H1 (cell line): ENCODE measurements at regions not wholly inside any gene's neighbourhood (a gene's known extent, or its start where the extent isn't known, plus 50 kb on each side); places are given as distances from the start of the nearest gene placed in this dataset.

Experiments used
- CTCF ChIA-PET: fragments of 300-600 bp; sonication (Branson Sonifier 250); formaldehyde crosslinking; loops from one replicate; lab custom pipeline; 2021; ENCODE audit not compliant: partially characterized antibody; lab: Charles Lee
- POLR2A ChIA-PET: fragments of 300-600 bp; sonication (Branson Sonifier 250); formaldehyde crosslinking; loops from one replicate; lab custom pipeline; 2021; ENCODE audit warnings: inconsistent platforms; ENCODE audit not compliant: partially characterized antibody; lab: Charles Lee
- DNase-seq, 2 experiments: peaks; one replicate each; pipeline versions ENCODE4 v3.0.0 to v3.0.0-alpha.2; 2010 to 2022; ENCODE audit warnings: low spot score in 2 of 2, low read depth in 1 of 2, mixed read lengths in 1 of 2
- FAIRE-seq: peaks from 2 replicates; lab custom pipeline; 2011; peaks lifted over from hg19 to GRCh38; lab: Jason Lieb, UNC
- H2AFZ ChIP-seq: 2 replicates; pipeline ENCODE4 v1.8.1; 2012; ENCODE audit warnings: low read length, inconsistent platforms
- H2AK5ac ChIP-seq: 2 replicates; pipeline ENCODE4 v1.6.1; 2013; ENCODE audit warnings: low read depth, low read length
- H2BK120ac ChIP-seq: replicated peaks from 2 replicates; pipeline ENCODE3; 2013; ENCODE audit warnings: low read depth, low read length, inconsistent platforms
- H2BK12ac ChIP-seq: 2 replicates; pipeline ENCODE4 v1.6.1; 2013; ENCODE audit warnings: low read depth, low read length
- H2BK15ac ChIP-seq: 2 replicates; pipeline ENCODE4 v1.6.1; 2013; ENCODE audit warnings: low read length
- H2BK20ac ChIP-seq: 2 replicates; pipeline ENCODE4 v1.6.1; 2013; ENCODE audit warnings: low read length
- H2BK5ac ChIP-seq: 2 replicates; pipeline ENCODE4 v1.6.1; 2013; ENCODE audit warnings: low read depth, low read length
- H3K14ac ChIP-seq: 2 replicates; pipeline ENCODE4 v1.6.1; 2013; ENCODE audit warnings: inconsistent platforms; ENCODE audit not compliant: insufficient read length
- H3K18ac ChIP-seq: 2 replicates; pipeline ENCODE4 v1.6.1; 2013; ENCODE audit warnings: low read length; ENCODE audit errors: extremely low read depth
- H3K23ac ChIP-seq: 2 replicates; pipeline ENCODE4 v1.6.1; 2013; ENCODE audit warnings: inconsistent platforms; ENCODE audit not compliant: insufficient read length
- H3K23me2 ChIP-seq: 2 replicates; pipeline ENCODE4 v1.6.1; 2013; ENCODE audit warnings: low read depth, low read length
- H3K27ac ChIP-seq: 2 replicates; pipeline ENCODE4 v1.6.1; 2011; ENCODE audit warnings: low read depth, low read length, inconsistent platforms
- H3K27me3 ChIP-seq, 4 experiments: replicated peaks in 1 of 4; 1 replicate in 1 of 4; 2 replicates in 3 of 4; pipeline versions ENCODE4 v1.6.1 to v1.8.1; 2011 to 2013; ENCODE audit warnings: low read length in 3 of 4, mild to moderate bottlenecking in 3 of 4, inconsistent platforms in 2 of 4, mixed read lengths in 2 of 4, moderate library complexity in 1 of 4; ENCODE audit not compliant: control insufficient read depth in 3 of 4, insufficient read depth in 3 of 4; ENCODE audit errors: extremely low read depth in 1 of 4
- H3K36me3 ChIP-seq, 4 experiments: 2 replicates each; pipeline versions ENCODE4 v1.6.1 to v1.8.1; 2011 to 2013; ENCODE audit warnings: mild to moderate bottlenecking in 4 of 4, low read length in 3 of 4, moderate library complexity in 2 of 4, control low read depth in 1 of 4, inconsistent platforms in 1 of 4; ENCODE audit not compliant: insufficient read depth in 4 of 4, control insufficient read depth in 2 of 4
- H3K4ac ChIP-seq: replicated peaks from 2 replicates; pipeline ENCODE3; 2013; ENCODE audit warnings: low read length, low read depth, mixed read lengths, inconsistent platforms; ENCODE audit not compliant: insufficient read length
- H3K4me1 ChIP-seq, 4 experiments: replicated peaks in 1 of 4; 1 replicate in 1 of 4; 2 replicates in 3 of 4; pipeline versions ENCODE4 v1.6.1 to v1.8.1; 2011 to 2013; ENCODE audit warnings: low read length in 3 of 4, inconsistent platforms in 2 of 4, mixed read lengths in 1 of 4; ENCODE audit not compliant: insufficient read depth in 4 of 4, control insufficient read depth in 3 of 4
- H3K4me2 ChIP-seq, 2 experiments: 2 replicates each; pipeline versions ENCODE4 v1.6.1 to v1.8.1; 2011 to 2013; ENCODE audit warnings: low read depth in 2 of 2, low read length in 2 of 2, control low read depth in 1 of 2, inconsistent platforms in 1 of 2, mild to moderate bottlenecking in 1 of 2; ENCODE audit not compliant: insufficient read depth in 1 of 2
- H3K4me3 ChIP-seq, 4 experiments: fragments of 200-600, 300-600 bp in 1 of 4; sonication (generic), shearing (Covaris generic), sonication (Bioruptor Twin) in 1 of 4; 2 replicates each; pipeline versions ENCODE4 v1.5.1 to v1.8.1; 2011 to 2016; ENCODE audit warnings: low read length in 4 of 4, low read depth in 3 of 4, control low read depth in 2 of 4, inconsistent platforms in 2 of 4, mild to moderate bottlenecking in 2 of 4, mixed read lengths in 1 of 4, moderate library complexity in 1 of 4; ENCODE audit not compliant: insufficient read depth in 2 of 4; ENCODE audit errors: extremely low read depth in 1 of 4
- H3K56ac ChIP-seq: replicated peaks from 2 replicates; pipeline ENCODE3; 2013; ENCODE audit warnings: low read depth, mild to moderate bottlenecking, mixed read lengths, low read length, inconsistent platforms; ENCODE audit not compliant: insufficient read length
- H3K79me1 ChIP-seq: 2 replicates; pipeline ENCODE4 v1.6.1; 2013; ENCODE audit warnings: low read depth, low read length, control low read depth
- H3K79me2 ChIP-seq, 2 experiments: 2 replicates each; pipeline versions ENCODE4 v1.6.1 to v1.8.1; 2012 to 2013; ENCODE audit warnings: low read length in 2 of 2, mild to moderate bottlenecking in 2 of 2, inconsistent platforms in 1 of 2; ENCODE audit not compliant: insufficient read depth in 2 of 2, control insufficient read depth in 1 of 2
- H3K9ac ChIP-seq, 4 experiments: replicated peaks in 1 of 4; 1 replicate in 1 of 4; 2 replicates in 3 of 4; pipeline versions ENCODE4 v1.6.1 to v1.8.1; 2011 to 2013; ENCODE audit warnings: low read depth in 3 of 4, low read length in 3 of 4, control low read depth in 2 of 4, mild to moderate bottlenecking in 2 of 4, moderate library complexity in 2 of 4, inconsistent platforms in 1 of 4; ENCODE audit errors: extremely low read depth in 1 of 4
- H3K9me3 ChIP-seq, 2 experiments: 2 replicates each; pipeline versions ENCODE4 v1.6.1 to v1.8.1; 2012 to 2013; ENCODE audit warnings: mild to moderate bottlenecking in 2 of 2, moderate library complexity in 2 of 2, control low read depth in 1 of 2, inconsistent platforms in 1 of 2, low read depth in 1 of 2, low read length in 1 of 2, mixed read lengths in 1 of 2; ENCODE audit not compliant: insufficient read depth in 2 of 2
- H4K20me1 ChIP-seq, 2 experiments: replicated peaks in 1 of 2; 2 replicates each; pipeline versions ENCODE3 to v1.8.1; 2011 to 2013; ENCODE audit warnings: inconsistent platforms in 2 of 2, low read length in 2 of 2, mild to moderate bottlenecking in 1 of 2; ENCODE audit not compliant: insufficient read depth in 2 of 2, control insufficient read depth in 1 of 2
- H4K5ac ChIP-seq: 2 replicates; pipeline ENCODE4 v1.6.1; 2013; ENCODE audit warnings: low read length, low read depth, mixed read lengths, inconsistent platforms; ENCODE audit not compliant: insufficient read length
- H4K8ac ChIP-seq: 2 replicates; pipeline ENCODE4 v1.8.0; 2013; ENCODE audit warnings: mild to moderate bottlenecking, moderate library complexity, low read length, inconsistent platforms; ENCODE audit not compliant: insufficient read depth; ENCODE audit errors: extremely low read depth
- H4K91ac ChIP-seq: replicated peaks from 2 replicates; pipeline ENCODE3; 2013; ENCODE audit warnings: low read length, mixed read lengths, inconsistent platforms; ENCODE audit not compliant: insufficient read length
- GTF2F1 ChIP-seq: IDR thresholded peaks from 2 replicates; pipeline ENCODE4 v1.6.1; 2012; ENCODE audit warnings: low read depth, low read length, improper control_type of control experiment, borderline replicate concordance
- HDAC2 ChIP-seq, 2 experiments: fragments of 300-600 bp in 1 of 2; sonication (generic) in 1 of 2; IDR thresholded peaks; 2 replicates each; pipeline ENCODE4 v1.6.1; 2011 to 2012; ENCODE audit warnings: low read depth in 2 of 2, low read length in 2 of 2, mild to moderate bottlenecking in 2 of 2, moderate library complexity in 2 of 2, borderline replicate concordance in 1 of 2, inconsistent platforms in 1 of 2
- JUN ChIP-seq: IDR thresholded peaks from 2 replicates; pipeline ENCODE4 v1.6.1; 2011; ENCODE audit warnings: low read depth, mild to moderate bottlenecking, improper control_type of control experiment, low read length
- KDM4A ChIP-seq: IDR thresholded peaks from one replicate; pipeline ENCODE4 v1.7.1; 2012; ENCODE audit warnings: low read depth, mild to moderate bottlenecking, moderate library complexity, low read length, inconsistent platforms; ENCODE audit not compliant: severe bottlenecking
- PHF8 ChIP-seq: fragments of 200-600 bp; sonication (generic); conservative IDR thresholded peaks from 2 replicates; pipeline ENCODE4 v1.7.1; 2012; ENCODE audit warnings: low read depth, mild to moderate bottlenecking, inconsistent platforms, low read length, moderate library complexity
- SIX5 ChIP-seq: IDR thresholded peaks from 2 replicates; pipeline ENCODE4 v1.6.1; 2011; ENCODE audit warnings: mild to moderate bottlenecking, low read depth, low read length
- SP2 ChIP-seq: IDR thresholded peaks from 2 replicates; pipeline ENCODE4 v1.6.1; 2012; ENCODE audit warnings: mild to moderate bottlenecking, low read length, inconsistent platforms
- TBP ChIP-seq: IDR thresholded peaks from 2 replicates; pipeline ENCODE4 v1.6.1; 2011; ENCODE audit warnings: low read depth, low read length, improper control_type of control experiment
- WGBS, 2 experiments: shearing (Covaris generic) in 1 of 2; methylation state at CpG; one replicate each; pipeline versions ENCODE4 v1.1.6 to v1.1.7; 2013 to 2015; ENCODE audit warnings: low lambda C conversion rate in 2 of 2, mixed read lengths in 2 of 2, inconsistent platforms in 1 of 2, low coverage in 1 of 2, missing lambda C conversion rate in 1 of 2; ENCODE audit not compliant: insufficient replicate concordance in 2 of 2, insufficient coverage in 1 of 2, insufficient read length in 1 of 2; ENCODE audit errors: extremely low coverage in 1 of 2, missing lambda C conversion rate in 1 of 2; 5-methylcytosine and 5-hydroxymethylcytosine counted together
- TF ChIP-seq, protein P1 (sequence below): IDR thresholded peaks from 2 replicates; pipeline ENCODE4 v1.6.1; 2012; ENCODE audit warnings: inconsistent platforms

DNA sequence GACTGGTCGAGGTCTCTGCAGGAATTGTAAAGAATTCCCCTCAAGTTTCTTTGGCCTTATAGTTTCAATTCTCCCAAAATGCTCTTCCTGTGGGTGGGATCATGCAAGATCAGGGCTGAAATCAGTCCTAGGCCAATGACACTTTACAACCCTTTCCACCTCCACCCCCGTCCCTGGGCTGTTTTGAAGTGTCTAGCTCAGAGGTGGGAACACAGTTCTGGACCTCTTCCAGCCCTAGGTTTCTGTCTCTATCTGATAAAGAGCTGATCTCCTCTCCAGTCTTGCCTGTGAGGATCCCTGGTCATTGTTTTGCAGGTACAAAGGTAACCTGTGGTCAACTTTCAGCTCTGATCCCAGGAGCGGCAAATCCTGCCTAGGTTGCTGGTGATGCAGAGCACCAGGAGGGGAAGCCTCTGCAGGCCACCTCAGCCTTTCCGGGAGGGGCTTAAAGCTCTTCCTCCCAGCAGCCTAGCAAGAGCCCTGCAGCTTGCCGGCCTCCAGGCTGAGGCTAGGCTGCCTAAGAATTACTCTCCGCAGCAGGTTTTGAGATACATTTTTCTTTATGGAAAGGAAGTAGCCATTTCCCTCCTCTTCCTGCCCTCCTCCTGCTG, 69.8 kb upstream of the WIPF1 start:
- POLR2A ChIA-PET, result interaction anchor here (1.4 kb wide), 1 partner anchor 14 kb away, joined by 7 read pairs; no protein-coding TSS in a partner anchor
- TF ChIP-seq JUN, result no peak
- TF ChIP-seq SP2, result no peak
- TF ChIP-seq, protein P1, sequence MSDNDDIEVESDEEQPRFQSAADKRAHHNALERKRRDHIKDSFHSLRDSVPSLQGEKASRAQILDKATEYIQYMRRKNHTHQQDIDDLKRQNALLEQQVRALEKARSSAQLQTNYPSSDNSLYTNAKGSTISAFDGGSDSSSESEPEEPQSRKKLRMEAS, result no peak
- TF ChIP-seq SIX5, result no peak
- no peak for TF ChIP-seq KDM4A
- no peak for TF ChIP-seq TBP
- TF ChIP-seq GTF2F1, result no peak
- no peak for TF ChIP-seq HDAC2 (IDR thresholded peaks at IDR 0.05; ENCODE audit: borderline replicate concordance in 1 of 2, low read depth in 2 of 2, low read length in 2 of 2)
- TF ChIP-seq PHF8, result no peak

More for the DNA sequence above, 69.8 kb upstream of the WIPF1 start:
- Histone ChIP-seq H2BK20ac (no peak overlapping the region), H3K4me3 (no peak overlapping the region), H3K56ac (no peak overlapping the region), H3K4me1 (peaks cover 0 to 6% (median 1%) of the 10 kb centered on the region in 4 experiments; a peak in 3 of 7 replicates), H3K18ac (no peak overlapping the region), H4K91ac (no peak overlapping the region), H3K27ac (no peak overlapping the region), H3K9me3 (peaks cover 4 to 10% of the 10 kb centered on the region in 2 experiments; a peak in 1 of 4 replicates), H3K36me3 (no peaks in the 10 kb centered on the region; a peak in 1 of 8 replicates), H2BK15ac (no peak overlapping the region), H3K4ac (no peak overlapping the region), H3K4me2 (no peak overlapping the region), H3K79me1 (0 out of 2 replicates have a peak, but pooled peaks cover 2% of the 10 kb centered on the region), H2AK5ac (no peak overlapping the region), H2AFZ (peak overlapping the region; percentile 68; the same call in 1 of the 2 replicates), H3K79me2 (no peaks in the 10 kb centered on the region), H4K20me1 (no peaks in the 10 kb centered on the region), H4K8ac (no peak overlapping the region), H2BK12ac (no peak overlapping the region), H3K14ac (no peak overlapping the region), H2BK5ac (no peak overlapping the region), H3K23me2 (no peaks in the 10 kb centered on the region), H3K9ac (no peak overlapping the region), H3K23ac (no peak overlapping the region), H4K5ac (no peak overlapping the region), H2BK120ac (no peak overlapping the region), H3K27me3 (no peaks in the 10 kb centered on the region)
- 78% methylated on average over 6 of the region's 6 CpGs; no CpG with 5 or more reads in 1 of the 2 experiments for WGBS, 2 experiments
- DNase-seq (no peak), FAIRE-seq (no peak)
- CTCF ChIA-PET, result interaction anchor here (0.6 to 2.9 kb wide), 13 partner anchors 11 to 263 kb away, joined by 3 to 12 read pairs (median 4); no protein-coding TSS in a partner anchor
